Renal pelvis (tissue), 1 donor: ENCODE measurements at regions not wholly inside any gene's neighbourhood (a gene's known extent, or its start where the extent isn't known, plus 50 kb on each side); places are given as distances from the start of the nearest gene placed in this dataset.
"Not testable (repeated sequence)": the region's sequence is repeated elsewhere in the genome, so short reads cannot be mapped to it uniquely, and the experiment has no call there.

Experiments used
- DNase-seq: peaks from one replicate; pipeline ENCODE4 v3.0.0-alpha.2; 2013

- no peak for DNase-seq
Observed at GRCh38 chr18:39607034-39607433, 2041.4 kb upstream of the CELF4 start.

- DNase-seq: no peak
Observed at GRCh38 chr18:39604836-39605235, 2039.2 kb upstream of the CELF4 start.

GRCh38 chr18:39602131-39602530, 2036.5 kb upstream of the CELF4 start:
- DNase-seq: no peak

- no peak for DNase-seq
Observed at GRCh38 chr18:39600894-39601293, 2035.3 kb upstream of the CELF4 start.

GRCh38 chr18:39599251-39599650, 2033.7 kb upstream of the CELF4 start:
- DNase-seq: no peak

GRCh38 chr18:39596891-39597290, 2031.3 kb upstream of the CELF4 start:
- DNase-seq: no peak

GRCh38 chr18:39596221-39596620, 2030.6 kb upstream of the CELF4 start:
- DNase-seq: no peak

- no peak for DNase-seq
Observed at GRCh38 chr18:39594206-39594605, 2028.6 kb upstream of the CELF4 start.

- DNase-seq: no peak
Observed at GRCh38 chr18:39591649-39592048, 2026.1 kb upstream of the CELF4 start.

- DNase-seq: no peak
Observed at GRCh38 chr18:39589496-39589895, 2023.9 kb upstream of the CELF4 start.

GRCh38 chr18:39587586-39587985, 2022.0 kb upstream of the CELF4 start:
- no peak for DNase-seq

- no peak for DNase-seq
Observed at GRCh38 chr18:39586741-39587140, 2021.1 kb upstream of the CELF4 start.

- peak; percentile 10 for DNase-seq
Observed at GRCh38 chr18:39574897-39575296, 2009.3 kb upstream of the CELF4 start.

GRCh38 chr18:39571511-39571910, 2005.9 kb upstream of the CELF4 start:
- no peak for DNase-seq

- DNase-seq: not testable (repeated sequence)
Observed at GRCh38 chr18:39565551-39566230, 2000.1 kb upstream of the CELF4 start.

GRCh38 chr18:39564716-39565115, 1999.1 kb upstream of the CELF4 start:
- no peak for DNase-seq

GRCh38 chr18:39561126-39561525, 1995.5 kb upstream of the CELF4 start:
- peak; percentile 30 for DNase-seq

GRCh38 chr18:39558658-39559057, 1993.1 kb upstream of the CELF4 start:
- DNase-seq: no peak

GRCh38 chr18:39555496-39555895, 1989.9 kb upstream of the CELF4 start:
- no peak for DNase-seq

GRCh38 chr18:39550701-39551100, 1985.1 kb upstream of the CELF4 start:
- DNase-seq: no peak

GRCh38 chr18:39549144-39549543, 1983.5 kb upstream of the CELF4 start:
- no peak for DNase-seq

- DNase-seq: no peak
Observed at GRCh38 chr18:39531659-39532058, 1966.1 kb upstream of the CELF4 start.

GRCh38 chr18:39529358-39529757, 1963.8 kb upstream of the CELF4 start:
- no peak for DNase-seq

GRCh38 chr18:39527465-39527864, 1961.9 kb upstream of the CELF4 start:
- DNase-seq: no peak
